DND-41 (cell line): ENCODE measurements at regions not wholly inside any gene's neighbourhood (a gene's known extent, or its start where the extent isn't known, plus 50 kb on each side); places are given as distances from the start of the nearest gene placed in this dataset.

Experiments
- ATAC-seq: fragments of 200-7000 bp; cut with Tn5 transposase; 3 replicates; pipeline ENCODE4 v1.9.1; 2021; ENCODE audit warnings: low read depth; ENCODE audit not compliant: insufficient read depth
- DNase-seq: peaks from one replicate; pipeline ENCODE4 v3.0.0-alpha.2; 2020
- H2AFZ ChIP-seq: 2 replicates; pipeline ENCODE4 v1.6.0; 2012; ENCODE audit warnings: low read depth, low read length
- H3K27ac ChIP-seq: 2 replicates; pipeline ENCODE4 v1.5.1; 2012; ENCODE audit warnings: low read length, inconsistent platforms
- H3K27me3 ChIP-seq: fragments of 200-600 bp; sonication (generic); 2 replicates; pipeline ENCODE4 v1.6.0; 2012; ENCODE audit warnings: low read length, mild to moderate bottlenecking, inconsistent platforms; ENCODE audit not compliant: insufficient read depth, poor library complexity
- H3K36me3 ChIP-seq: 2 replicates; pipeline ENCODE4 v1.5.1; 2012; ENCODE audit warnings: low read length, inconsistent platforms; ENCODE audit not compliant: insufficient read depth
- H3K4me1 ChIP-seq: 2 replicates; pipeline ENCODE4 v1.5.1; 2012; ENCODE audit warnings: mild to moderate bottlenecking, low read length; ENCODE audit not compliant: insufficient read depth
- H3K4me2 ChIP-seq: 2 replicates; pipeline ENCODE4 v1.6.0; 2012; ENCODE audit warnings: mild to moderate bottlenecking, moderate library complexity, low read length, inconsistent platforms; ENCODE audit not compliant: insufficient read depth
- H3K4me3 ChIP-seq, 2 experiments: fragments of 200-600 bp in 1 of 2; shearing (Covaris generic) in 1 of 2; 2 replicates each; pipeline ENCODE4 v1.5.1; 2012 to 2016; ENCODE audit warnings: inconsistent platforms in 2 of 2, low read length in 2 of 2, mild to moderate bottlenecking in 2 of 2, low read depth in 1 of 2, moderate library complexity in 1 of 2
- H3K79me2 ChIP-seq: 2 replicates; pipeline ENCODE4 v1.6.0; 2012; ENCODE audit warnings: low read length, inconsistent platforms; ENCODE audit not compliant: insufficient read depth
- H3K9ac ChIP-seq: 2 replicates; pipeline ENCODE4 v1.6.0; 2012; ENCODE audit warnings: low read depth, mild to moderate bottlenecking, inconsistent platforms, low read length, moderate library complexity
- H3K9me3 ChIP-seq: 2 replicates; pipeline ENCODE4 v1.5.1; 2012; ENCODE audit warnings: low read length, moderate library complexity, mild to moderate bottlenecking, inconsistent platforms; ENCODE audit not compliant: insufficient read depth, severe bottlenecking
- H4K20me1 ChIP-seq: 2 replicates; pipeline ENCODE4 v1.6.0; 2012; ENCODE audit warnings: low read length; ENCODE audit not compliant: insufficient read depth
- EZH2 ChIP-seq: IDR thresholded peaks from 3 replicates; pipeline ENCODE4 v1.6.1; 2012; ENCODE audit warnings: borderline replicate concordance, low read depth, mild to moderate bottlenecking, moderate library complexity, low read length, inconsistent platforms; ENCODE audit not compliant: severe bottlenecking
- TF ChIP-seq, protein P1 (sequence below): IDR thresholded peaks from 2 replicates; pipeline ENCODE4 v1.5.1; 2012; ENCODE audit warnings: borderline replicate concordance, low read length, moderate library complexity, mild to moderate bottlenecking; ENCODE audit not compliant: poor library complexity, severe bottlenecking; ENCODE audit errors: extremely low read depth

GRCh38 chr10:10871352-10871751, 146.3 kb upstream of the CELF2 start:
- TF ChIP-seq EZH2: no peak
- TF ChIP-seq, protein P1, sequence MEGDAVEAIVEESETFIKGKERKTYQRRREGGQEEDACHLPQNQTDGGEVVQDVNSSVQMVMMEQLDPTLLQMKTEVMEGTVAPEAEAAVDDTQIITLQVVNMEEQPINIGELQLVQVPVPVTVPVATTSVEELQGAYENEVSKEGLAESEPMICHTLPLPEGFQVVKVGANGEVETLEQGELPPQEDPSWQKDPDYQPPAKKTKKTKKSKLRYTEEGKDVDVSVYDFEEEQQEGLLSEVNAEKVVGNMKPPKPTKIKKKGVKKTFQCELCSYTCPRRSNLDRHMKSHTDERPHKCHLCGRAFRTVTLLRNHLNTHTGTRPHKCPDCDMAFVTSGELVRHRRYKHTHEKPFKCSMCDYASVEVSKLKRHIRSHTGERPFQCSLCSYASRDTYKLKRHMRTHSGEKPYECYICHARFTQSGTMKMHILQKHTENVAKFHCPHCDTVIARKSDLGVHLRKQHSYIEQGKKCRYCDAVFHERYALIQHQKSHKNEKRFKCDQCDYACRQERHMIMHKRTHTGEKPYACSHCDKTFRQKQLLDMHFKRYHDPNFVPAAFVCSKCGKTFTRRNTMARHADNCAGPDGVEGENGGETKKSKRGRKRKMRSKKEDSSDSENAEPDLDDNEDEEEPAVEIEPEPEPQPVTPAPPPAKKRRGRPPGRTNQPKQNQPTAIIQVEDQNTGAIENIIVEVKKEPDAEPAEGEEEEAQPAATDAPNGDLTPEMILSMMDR: no peak
- no peak overlapping the region for H3K4me2 ChIP-seq

GRCh38 chr10:10872035-10872673, 145.5 kb upstream of the CELF2 start:
- H3K4me3 ChIP-seq: no peak overlapping the region
- DNase-seq (no peak), ATAC-seq (no peak)
- no peaks in the 10 kb centered on the region for H3K79me2 ChIP-seq
- H3K9ac ChIP-seq: no peak overlapping the region
- no peaks in the 10 kb centered on the region for H4K20me1 ChIP-seq
- no peaks in the 10 kb centered on the region for H3K9me3 ChIP-seq
- H3K4me2 ChIP-seq: no peak overlapping the region
- H3K4me1 ChIP-seq: no peaks in the 10 kb centered on the region
- H2AFZ ChIP-seq: no peak overlapping the region
- H3K36me3 ChIP-seq: no peaks in the 10 kb centered on the region
- peaks cover 3% of the 10 kb centered on the region for H3K27me3 ChIP-seq
- H3K27ac ChIP-seq: no peak overlapping the region
- TF ChIP-seq EZH2: no peak
- TF ChIP-seq, protein P1: no peak

More at GRCh38 chr10:10871352-10871751, 146.3 kb upstream of the CELF2 start:
- no peak for ATAC-seq
- Histone ChIP-seq H3K36me3 (no peaks in the 10 kb centered on the region), H3K27ac (no peak overlapping the region), H3K9ac (no peak overlapping the region), H3K79me2 (no peaks in the 10 kb centered on the region), H3K4me3 (no peak overlapping the region), H2AFZ (no peak overlapping the region), H3K9me3 (no peaks in the 10 kb centered on the region), H4K20me1 (no peaks in the 10 kb centered on the region), H3K27me3 (peaks cover 3% of the 10 kb centered on the region), H3K4me1 (no peaks in the 10 kb centered on the region)
- DNase-seq: no peak

- H3K36me3 ChIP-seq: no peaks in the 10 kb centered on the region
Measured at GRCh38 chr10:10872764-10873163, 144.9 kb upstream of the CELF2 start.

More at GRCh38 chr10:10872764-10873163, 144.9 kb upstream of the CELF2 start:
- Histone ChIP-seq H4K20me1 (no peaks in the 10 kb centered on the region), H3K9ac (no peak overlapping the region), H3K27me3 (peaks cover 3% of the 10 kb centered on the region), H2AFZ (no peak overlapping the region), H3K79me2 (no peaks in the 10 kb centered on the region), H3K27ac (no peak overlapping the region), H3K9me3 (no peaks in the 10 kb centered on the region), H3K4me2 (no peak overlapping the region), H3K4me3 (no peak overlapping the region), H3K4me1 (no peaks in the 10 kb centered on the region)
- no peak for ATAC-seq
- TF ChIP-seq, protein P1: no peak
- TF ChIP-seq EZH2: no peak
- no peak for DNase-seq
